Endodermal cell (in vitro differentiated cells): ENCODE measurements at regions not wholly inside any gene's neighbourhood (a gene's known extent, or its start where the extent isn't known, plus 50 kb on each side); places are given as distances from the start of the nearest gene placed in this dataset.

Experiments used
- DNase-seq: peaks from one replicate; pipeline ENCODE4 v3.0.0-alpha.2; 2017
- H3K27ac ChIP-seq: 2 replicates; pipeline ENCODE4 v1.5.1; 2013; ENCODE audit warnings: mild to moderate bottlenecking, low read depth, low read length, moderate library complexity
- H3K27me3 ChIP-seq: 2 replicates; pipeline ENCODE4 v1.6.1; 2013; ENCODE audit warnings: mild to moderate bottlenecking, low read length, moderate library complexity; ENCODE audit not compliant: insufficient read depth, control insufficient read depth, poor library complexity, severe bottlenecking
- H3K36me3 ChIP-seq: 2 replicates; pipeline ENCODE4 v1.7.0; 2013; ENCODE audit warnings: mild to moderate bottlenecking, low read length, moderate library complexity; ENCODE audit not compliant: control insufficient read depth, insufficient read depth
- H3K4me1 ChIP-seq: one replicate; pipeline ENCODE4 v1.7.0; 2013; ENCODE audit warnings: low read length; ENCODE audit not compliant: control insufficient read depth, insufficient read depth
- H3K4me3 ChIP-seq: 2 replicates; pipeline ENCODE4 v1.5.1; 2013; ENCODE audit warnings: mild to moderate bottlenecking, low read length, moderate library complexity
- H3K9ac ChIP-seq: 2 replicates; pipeline ENCODE4 v1.6.1; 2013; ENCODE audit warnings: mild to moderate bottlenecking, low read length, moderate library complexity; ENCODE audit not compliant: poor library complexity, severe bottlenecking; ENCODE audit errors: extremely low read depth
- H3K9me3 ChIP-seq: 2 replicates; pipeline ENCODE4 v1.6.1; 2013; ENCODE audit warnings: mild to moderate bottlenecking, low read length, moderate library complexity; ENCODE audit not compliant: control insufficient read depth
- H3K27ac Mint-ChIP-seq: 2 replicates; pipeline ENCODE4 v1.8.0; 2020; ENCODE audit warnings: mixed read lengths
- H3K27me3 Mint-ChIP-seq: 2 replicates; pipeline ENCODE4 v1.8.0; 2021; ENCODE audit warnings: mild to moderate bottlenecking, mixed read lengths; ENCODE audit not compliant: insufficient read depth
- H3K36me3 Mint-ChIP-seq: 2 replicates; pipeline ENCODE4 v1.8.0; 2020; ENCODE audit warnings: low read depth, mixed read lengths
- H3K4me1 Mint-ChIP-seq: 2 replicates; pipeline ENCODE4 v1.8.0; 2020; ENCODE audit warnings: mixed read lengths
- H3K4me3 Mint-ChIP-seq: 2 replicates; pipeline ENCODE4 v1.8.0; 2020; ENCODE audit warnings: mild to moderate bottlenecking, moderate library complexity, mixed read lengths
- H3K9me3 Mint-ChIP-seq: 2 replicates; pipeline ENCODE4 v1.8.0; 2020; ENCODE audit warnings: mild to moderate bottlenecking, mixed read lengths
- CTCF ChIP-seq: fragments of 200-600 bp; sonication (generic); conservative IDR thresholded peaks from 2 replicates; pipeline ENCODE4 v1.5.0; 2021; ENCODE audit warnings: antibody characterized with exemption, mild to moderate bottlenecking
- WGBS, 2 experiments: methylation state at CpG; one replicate each; pipeline versions ENCODE4 v1.1.5 to v1.1.7; 2013; ENCODE audit warnings: missing lambda C conversion rate in 2 of 2, mixed read lengths in 1 of 2; ENCODE audit not compliant: insufficient coverage in 1 of 2, insufficient read length in 1 of 2; 5-methylcytosine and 5-hydroxymethylcytosine counted together

- H3K27ac Mint-ChIP-seq: no peak overlapping the region
- Histone ChIP-seq H3K27me3 (no peaks in the 10 kb centered on the region), H3K4me3 (no peak overlapping the region), H3K36me3 (no peaks in the 10 kb centered on the region), H3K9me3 (no peaks in the 10 kb centered on the region), H3K27ac (no peak overlapping the region), H3K4me1 (no peaks in the 10 kb centered on the region), H3K9ac (no peak overlapping the region)
- no peaks in the 10 kb centered on the region for H3K4me1 Mint-ChIP-seq
- no peak overlapping the region for H3K4me3 Mint-ChIP-seq
- TF ChIP-seq CTCF: no peak
- no peak for DNase-seq
- H3K27me3 Mint-ChIP-seq: no peaks in the 10 kb centered on the region
- peaks cover 10% of the 10 kb centered on the region for H3K9me3 Mint-ChIP-seq
- H3K36me3 Mint-ChIP-seq: no peaks in the 10 kb centered on the region
- WGBS, 2 experiments: 86 to 96% methylated on average over 1 to 3 of the region's 3 CpGs
Measured at GRCh38 chr6:132198040-132198439, 203.2 kb downstream of the MOXD1 start.

GRCh38 chr6:132194529-132194928 is 206.7 kb downstream of the MOXD1 start:
- Mint-ChIP-seq H3K4me3 (no peak overlapping the region), H3K9me3 (peaks cover 10% of the 10 kb centered on the region), H3K27me3 (no peaks in the 10 kb centered on the region), H3K27ac (no peak overlapping the region), H3K4me1 (no peaks in the 10 kb centered on the region), H3K36me3 (no peaks in the 10 kb centered on the region)
- no peaks in the 10 kb centered on the region for H3K27me3 ChIP-seq
- DNase-seq: no peak
- H3K9me3 ChIP-seq: no peaks in the 10 kb centered on the region
- H3K27ac ChIP-seq: no peak overlapping the region
- H3K4me3 ChIP-seq: no peak overlapping the region
- WGBS, 2 experiments: 85 to 100% methylated on average over 1 to 3 of the region's 3 CpGs
- H3K4me1 ChIP-seq: no peaks in the 10 kb centered on the region
- TF ChIP-seq CTCF: no peak
- H3K9ac ChIP-seq: no peak overlapping the region
- H3K36me3 ChIP-seq: no peaks in the 10 kb centered on the region

GRCh38 chr6:132192631-132193030 is 208.6 kb downstream of the MOXD1 start:
- Mint-ChIP-seq H3K4me3 (no peak overlapping the region), H3K27ac (no peak overlapping the region), H3K4me1 (no peaks in the 10 kb centered on the region), H3K27me3 (no peaks in the 10 kb centered on the region), H3K9me3 (peaks cover 10% of the 10 kb centered on the region), H3K36me3 (no peaks in the 10 kb centered on the region)
- H3K27ac ChIP-seq: no peak overlapping the region
- no peak overlapping the region for H3K9ac ChIP-seq
- DNase-seq: no peak
- no peak for TF ChIP-seq CTCF
- H3K9me3 ChIP-seq: no peaks in the 10 kb centered on the region
- H3K36me3 ChIP-seq: no peaks in the 10 kb centered on the region
- H3K4me3 ChIP-seq: no peak overlapping the region
- no peaks in the 10 kb centered on the region for H3K27me3 ChIP-seq
- WGBS, 2 experiments: 86 to 100% methylated on average over 3 to 5 of the region's 5 CpGs
- H3K4me1 ChIP-seq: no peaks in the 10 kb centered on the region
